GM19193 (cell line): ENCODE measurements at regions not wholly inside any gene's neighbourhood (a gene's known extent, or its start where the extent isn't known, plus 50 kb on each side); places are given as distances from the start of the nearest gene placed in this dataset.

Experiments used
- POLR2A ChIP-seq: IDR thresholded peaks from 4 replicates; pipeline ENCODE4 v1.6.1; 2011; ENCODE audit not compliant: insufficient read depth, insufficient read length; ENCODE audit errors: extremely low read depth

- TF ChIP-seq POLR2A, result no peak
Observed at GRCh38 chr2:129796225-129796624, 183.2 kb upstream of the RAB6C start.

DNA sequence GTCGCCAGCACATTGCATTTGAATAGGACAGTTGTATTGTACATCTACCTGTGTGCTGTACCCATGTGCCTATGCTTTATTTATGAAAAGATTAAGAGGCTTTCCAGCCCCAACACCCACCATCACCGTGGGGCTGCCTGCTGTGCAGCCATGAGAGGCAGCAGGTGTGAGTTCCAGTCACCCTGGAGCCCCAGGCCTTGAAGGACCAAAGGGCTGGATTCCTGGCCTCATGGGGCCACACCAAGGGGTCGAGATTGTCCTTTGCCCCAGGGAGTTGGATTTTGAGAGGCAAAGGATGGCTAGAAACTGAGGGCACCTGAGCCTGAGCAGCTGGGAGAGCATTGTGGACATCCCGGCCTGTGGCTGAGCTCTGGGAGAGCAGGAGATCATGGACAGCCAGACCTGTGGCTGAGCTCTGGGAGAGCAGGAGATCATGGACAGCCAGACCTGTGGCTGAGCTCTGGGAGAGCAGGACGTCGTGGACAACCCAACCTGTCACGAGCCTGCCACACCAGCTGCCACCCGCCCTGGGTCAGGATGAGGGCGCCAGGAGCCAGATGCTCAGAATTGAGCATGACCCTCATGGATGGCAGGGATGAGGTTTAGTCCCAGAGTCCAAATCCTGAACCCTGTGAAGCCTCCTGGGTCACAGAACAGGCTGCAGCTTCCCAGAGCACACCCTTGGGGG lies 182.5 kb upstream of the RAB6C start:
- no peak for TF ChIP-seq POLR2A

DNA sequence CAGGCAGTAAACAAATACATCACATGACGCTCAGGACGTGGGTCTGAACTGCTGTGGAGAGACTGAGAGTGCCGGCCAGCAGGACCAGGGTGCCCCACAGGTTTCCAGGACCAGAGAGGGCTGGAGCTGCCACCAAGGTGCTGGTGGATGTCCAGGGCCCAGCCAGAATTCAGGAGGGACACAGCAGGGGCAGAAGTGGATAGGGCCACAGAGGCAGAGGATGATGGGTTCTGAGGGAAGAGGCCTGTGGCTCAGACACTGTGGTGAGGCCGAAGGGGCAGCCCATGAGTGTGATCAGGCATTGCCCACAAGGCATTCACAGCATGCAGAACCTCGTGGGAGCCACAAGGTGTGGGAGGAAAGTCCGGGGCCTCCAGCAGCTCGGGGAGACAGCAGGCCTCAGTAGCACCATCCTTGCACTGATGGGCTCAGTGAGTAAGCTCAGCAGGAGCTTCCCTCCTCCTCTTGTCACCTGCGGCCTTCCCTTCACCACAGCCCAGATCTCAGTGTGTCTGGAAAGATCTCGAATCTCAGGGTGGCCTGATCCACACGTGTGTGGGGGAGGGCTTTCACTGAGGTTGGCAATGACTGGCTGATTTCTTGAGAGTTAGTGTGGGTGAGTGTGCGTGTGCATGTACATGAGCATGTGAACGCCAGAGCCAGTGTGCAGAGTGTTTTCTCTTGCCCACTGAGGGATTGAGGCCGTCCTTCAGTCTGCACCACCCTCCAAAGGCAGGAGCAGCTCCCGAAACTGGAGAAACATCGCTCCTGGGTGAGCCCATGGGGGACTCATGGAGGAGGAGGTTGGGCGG lies 181.8 kb upstream of the RAB6C start:
- TF ChIP-seq POLR2A, result no peak

GRCh38 chr2:129798301-129798581 lies 181.2 kb upstream of the RAB6C start:
- no peak for TF ChIP-seq POLR2A

DNA sequence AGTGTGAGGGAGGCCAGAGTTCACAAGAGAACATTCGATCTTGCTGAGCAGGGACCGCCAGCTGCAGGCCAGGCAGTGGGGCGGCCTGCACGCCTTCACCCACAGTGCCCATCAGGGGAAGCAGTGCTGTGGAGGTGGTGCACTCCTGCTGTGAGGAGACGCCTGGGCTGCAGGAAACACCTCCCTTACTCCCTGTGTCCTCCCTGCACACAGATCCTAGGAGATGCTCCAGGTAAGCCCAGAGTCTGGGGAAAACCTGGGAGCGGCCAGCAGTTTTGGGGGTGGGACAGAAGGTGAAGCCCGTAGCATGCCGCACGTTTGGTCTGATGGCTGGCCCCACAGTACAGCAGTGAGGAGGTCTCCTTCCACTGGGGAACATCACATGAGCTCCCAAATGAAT lies 180.8 kb upstream of the RAB6C start:
- no peak for TF ChIP-seq POLR2A

- TF ChIP-seq POLR2A, result no peak
Observed at GRCh38 chr2:129799036-129799958, 180.2 kb upstream of the RAB6C start.

DNA sequence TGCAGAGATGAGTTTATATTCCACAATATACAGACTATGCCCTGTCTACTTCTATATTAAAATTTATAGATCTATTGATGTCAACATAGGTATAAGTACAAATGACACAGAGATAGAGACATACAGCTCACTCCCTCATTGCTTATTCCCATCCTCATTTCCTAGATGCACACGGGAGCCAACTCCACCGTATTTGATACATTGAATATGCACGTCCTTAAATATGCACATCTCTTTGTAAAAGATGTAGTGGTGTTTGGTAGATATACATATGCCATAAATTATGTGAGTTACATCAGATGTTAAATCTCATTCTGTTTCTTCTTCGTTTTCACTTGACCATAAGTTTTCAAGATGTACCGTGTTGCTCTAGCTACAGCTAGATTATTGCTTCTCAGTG lies 179.2 kb upstream of the RAB6C start:
- TF ChIP-seq POLR2A, result no peak

DNA sequence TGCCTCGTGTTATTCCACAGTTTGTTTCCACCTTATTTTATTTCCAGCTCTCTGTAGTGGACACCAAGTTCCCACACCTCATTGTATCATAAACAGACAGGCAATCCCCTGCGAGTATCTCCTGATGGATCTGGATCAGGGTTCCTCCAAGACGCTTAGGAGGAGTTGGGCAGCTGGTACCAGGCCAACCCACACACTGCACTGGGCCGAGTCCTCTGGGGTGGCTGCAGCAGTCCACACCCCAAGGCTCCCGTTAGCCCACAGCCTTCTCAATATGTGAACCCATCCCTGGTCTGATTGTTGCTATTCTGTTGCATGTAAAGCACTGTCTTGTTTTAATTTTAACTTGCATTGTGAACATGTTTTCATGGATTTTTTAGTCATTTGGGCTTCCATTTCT lies 178.8 kb upstream of the RAB6C start:
- no peak for TF ChIP-seq POLR2A

- TF ChIP-seq POLR2A, result no peak
Observed at GRCh38 chr2:129801575-129801974, 177.9 kb upstream of the RAB6C start.

GRCh38 chr2:129802290-129802689 lies 177.2 kb upstream of the RAB6C start:
- no peak for TF ChIP-seq POLR2A

- no peak for TF ChIP-seq POLR2A
Observed at GRCh38 chr2:129803032-129803431, 176.4 kb upstream of the RAB6C start.

GRCh38 chr2:129803871-129804270 lies 175.6 kb upstream of the RAB6C start:
- no peak for TF ChIP-seq POLR2A

DNA sequence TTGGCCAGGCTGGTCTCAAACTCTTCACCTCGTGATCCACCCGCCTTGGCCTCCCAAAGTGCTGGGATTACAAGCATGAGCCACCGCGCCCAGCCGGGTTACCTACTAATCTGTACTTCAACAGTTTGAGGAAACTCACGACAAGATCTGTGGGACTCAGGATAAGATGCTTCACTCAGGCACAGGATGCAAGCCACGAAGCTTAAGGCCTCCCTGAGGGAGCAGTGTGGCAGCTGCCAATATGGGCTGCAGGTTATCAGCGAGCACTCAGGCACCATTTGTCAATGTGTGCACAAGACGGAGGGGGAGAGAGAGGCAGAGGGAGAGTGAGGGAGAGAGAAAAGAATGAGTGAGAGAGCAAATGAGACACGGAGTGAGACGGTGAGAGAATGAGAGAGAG lies 173.6 kb upstream of the RAB6C start:
- TF ChIP-seq POLR2A, result no peak

GRCh38 chr2:129806317-129806716 lies 173.1 kb upstream of the RAB6C start:
- no peak for TF ChIP-seq POLR2A

DNA sequence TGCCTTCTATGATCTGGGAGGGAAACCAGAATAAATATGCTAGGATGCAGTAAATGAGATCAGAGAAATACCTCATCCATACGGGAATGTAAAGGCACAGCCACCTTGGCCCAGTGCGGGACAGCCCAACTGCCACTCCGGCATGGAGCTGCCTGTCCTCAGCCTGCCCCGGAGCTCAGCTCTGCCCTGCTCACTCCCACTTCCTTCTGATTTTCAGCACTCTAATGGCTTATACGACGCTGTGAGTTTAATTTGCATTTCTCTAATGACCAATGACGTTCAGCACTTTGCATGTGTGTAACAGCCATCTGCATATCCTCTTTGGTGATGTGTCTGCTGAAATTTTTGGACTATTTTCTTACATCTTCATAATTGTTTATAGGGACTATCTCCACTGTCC lies 172.5 kb upstream of the RAB6C start:
- no peak for TF ChIP-seq POLR2A

- TF ChIP-seq POLR2A, result no peak
Observed at GRCh38 chr2:129810521-129810920, 168.9 kb upstream of the RAB6C start.

GRCh38 chr2:129812071-129812470 lies 167.4 kb upstream of the RAB6C start:
- no peak for TF ChIP-seq POLR2A

GRCh38 chr2:129812654-129813053 lies 166.8 kb upstream of the RAB6C start:
- TF ChIP-seq POLR2A, result no peak
